Right lobe of liver (tissue), 4 donors: ENCODE measurements at regions not wholly inside any gene's neighbourhood (a gene's known extent, or its start where the extent isn't known, plus 50 kb on each side); places are given as distances from the start of the nearest gene placed in this dataset.

Experiments
- CTCF ChIP-seq, 4 donors: fragments of 200-600 bp in 3 of 4; fragments of 450-650 bp in 1 of 4; IDR thresholded peaks; one replicate each; pipeline versions ENCODE4 v1.5.1 to v1.8.0; 2016 to 2022; ENCODE audit warnings: antibody characterized with exemption in 4 of 4, mild to moderate bottlenecking in 2 of 4
- POLR2A ChIP-seq: fragments of 450-650 bp; IDR thresholded peaks from one replicate; pipeline ENCODE4 v1.6.1; 2017; ENCODE audit warnings: antibody characterized with exemption, mild to moderate bottlenecking
- donor health status: DM: no; HTN: no; CAD: no.
- donor health status: DM: no; HTN: no; CAD: no.
- donor health status: DM: no; HTN: yes; CAD: no.

GRCh38 chr2:220882507-220882906 is 689.6 kb downstream of the EPHA4 start:
- TF ChIP-seq CTCF (IDR thresholded peaks at IDR 0.05) (no peak), POLR2A (no peak)
